Liver (tissue), 3 donors: ENCODE measurements at regions not wholly inside any gene's neighbourhood (a gene's known extent, or its start where the extent isn't known, plus 50 kb on each side); places are given as distances from the start of the nearest gene placed in this dataset.

Experiments used
- CTCF ChIP-seq: fragments of 150-350 bp; IDR thresholded peaks from 2 replicates; pipeline ENCODE4 v1.5.1; 2017; ENCODE audit warnings: improper control_type of control experiment, low read depth, low read length; ENCODE audit not compliant: missing input control
- MAX ChIP-seq: IDR thresholded peaks from 2 replicates; pipeline ENCODE4 v1.6.1; 2016; ENCODE audit warnings: antibody characterized with exemption
- RAD21 ChIP-seq, 2 donors: IDR thresholded peaks; 2 replicates each; pipeline ENCODE4 v1.6.1; 2016; ENCODE audit warnings: antibody characterized with exemption in 2 of 2, mild to moderate bottlenecking in 2 of 2
- TAF1 ChIP-seq: conservative IDR thresholded peaks from 2 replicates; pipeline ENCODE4 v1.6.1; 2016; ENCODE audit warnings: antibody characterized with exemption, mild to moderate bottlenecking
- ZBTB33 ChIP-seq: IDR thresholded peaks from 2 replicates; pipeline ENCODE4 v1.6.1; 2016; ENCODE audit warnings: antibody characterized with exemption
- donor health status: healthy.
- donor health status: healthy.

DNA sequence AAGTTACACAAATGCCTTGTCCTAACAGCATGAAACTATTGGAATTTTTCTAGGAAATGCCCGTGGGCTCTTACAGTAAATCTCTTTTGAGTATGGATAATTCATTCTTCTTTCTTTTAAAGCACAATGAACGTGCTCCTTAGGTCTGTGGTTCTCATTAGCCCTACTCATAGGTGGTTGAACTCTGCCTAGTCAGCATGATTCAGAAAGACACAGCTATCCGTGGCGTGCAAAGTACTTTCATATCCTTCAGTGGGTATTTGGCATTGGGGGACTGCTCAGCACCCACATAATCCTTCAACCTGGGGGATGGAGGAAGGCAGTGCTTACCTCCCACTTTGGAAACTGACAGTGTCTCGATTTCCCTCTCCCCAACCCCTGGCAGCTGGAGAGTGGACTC lies 462.0 kb upstream of the CLINT1 start:
- TF ChIP-seq ZBTB33 (no peak), MAX (no peak), RAD21 (IDR thresholded peaks at IDR 0.05) (no peak), TAF1 (no peak), CTCF (no peak)
